ENCODE measurements at regions not wholly inside any gene's neighbourhood (a gene's known extent, or its start where the extent isn't known, plus 50 kb on each side); places are given as distances from the start of the nearest gene placed in this dataset.

DNA sequence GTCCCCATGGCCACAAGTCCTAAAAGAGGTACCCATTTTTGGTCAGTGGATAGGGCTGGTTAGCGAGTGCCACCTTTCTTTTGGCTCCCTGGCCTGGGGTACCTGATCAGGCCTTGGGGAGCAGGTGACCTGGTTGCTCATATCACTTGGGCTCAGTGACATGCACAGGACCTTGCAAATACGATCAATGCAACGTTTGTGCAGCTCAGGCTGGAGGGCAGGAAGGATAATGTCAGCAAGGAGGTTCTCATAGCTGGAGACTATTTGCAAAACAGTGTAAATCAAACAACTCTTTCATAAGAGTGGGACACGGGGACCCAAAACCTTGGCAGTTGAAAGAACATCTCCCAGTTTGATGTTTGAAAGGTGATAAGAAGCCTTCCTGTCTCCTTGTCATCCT is 127.4 kb upstream of the CADM1 start:
- H3K36me3 Mint-ChIP-seq (ENCODE audit: unreplicated experiment), result no peaks in the 10 kb centered on the region
- DNase-seq (ENCODE audit: extremely low spot score, unreplicated experiment), result no peak
- TF ChIP-seq CTCF (IDR thresholded peaks at IDR 0.05), result no peak
- H3K9me3 Mint-ChIP-seq (ENCODE audit: unreplicated experiment), result no peaks in the 10 kb centered on the region
- H3K27me3 Mint-ChIP-seq (ENCODE audit: unreplicated experiment), result peaks cover 60% of the 10 kb centered on the region
- no peak overlapping the region for H3K4me3 Mint-ChIP-seq (ENCODE audit: unreplicated experiment)
- no peaks in the 10 kb centered on the region for H3K4me1 Mint-ChIP-seq (ENCODE audit: unreplicated experiment)
- no peak overlapping the region for H3K27ac Mint-ChIP-seq (ENCODE audit: unreplicated experiment)

DNA sequence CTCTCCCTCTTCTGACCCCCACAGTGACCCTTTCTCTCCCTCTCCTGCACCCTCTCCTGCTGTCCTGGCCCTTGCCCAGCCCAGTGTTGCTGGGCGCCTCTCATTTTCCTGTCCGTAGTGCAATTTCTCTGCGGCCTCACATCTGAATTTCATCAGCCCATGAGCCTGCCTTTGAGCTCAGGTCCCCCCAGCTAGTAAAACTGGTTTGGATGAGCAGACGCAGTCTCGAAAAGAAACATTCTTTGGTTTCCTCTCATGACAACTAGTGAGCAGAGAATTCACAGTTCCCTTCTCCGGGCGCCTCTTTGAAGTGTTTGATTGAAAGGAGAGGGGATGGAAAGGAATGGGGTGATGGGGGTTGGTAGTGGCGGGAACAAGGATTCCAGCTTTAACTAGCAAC is 126.0 kb upstream of the CADM1 start:
- no peak overlapping the region for H3K27ac Mint-ChIP-seq (ENCODE audit: unreplicated experiment)
- H3K4me1 Mint-ChIP-seq (ENCODE audit: unreplicated experiment), result peaks cover 5% of the 10 kb centered on the region
- H3K27me3 Mint-ChIP-seq (ENCODE audit: unreplicated experiment), result peaks cover 68% of the 10 kb centered on the region
- no peak for TF ChIP-seq CTCF (IDR thresholded peaks at IDR 0.05)
- DNase-seq (ENCODE audit: extremely low spot score, unreplicated experiment), result no peak
- H3K36me3 Mint-ChIP-seq (ENCODE audit: unreplicated experiment), result no peaks in the 10 kb centered on the region
- no peak overlapping the region for H3K4me3 Mint-ChIP-seq (ENCODE audit: unreplicated experiment)
- no peaks in the 10 kb centered on the region for H3K9me3 Mint-ChIP-seq (ENCODE audit: unreplicated experiment)

DNA sequence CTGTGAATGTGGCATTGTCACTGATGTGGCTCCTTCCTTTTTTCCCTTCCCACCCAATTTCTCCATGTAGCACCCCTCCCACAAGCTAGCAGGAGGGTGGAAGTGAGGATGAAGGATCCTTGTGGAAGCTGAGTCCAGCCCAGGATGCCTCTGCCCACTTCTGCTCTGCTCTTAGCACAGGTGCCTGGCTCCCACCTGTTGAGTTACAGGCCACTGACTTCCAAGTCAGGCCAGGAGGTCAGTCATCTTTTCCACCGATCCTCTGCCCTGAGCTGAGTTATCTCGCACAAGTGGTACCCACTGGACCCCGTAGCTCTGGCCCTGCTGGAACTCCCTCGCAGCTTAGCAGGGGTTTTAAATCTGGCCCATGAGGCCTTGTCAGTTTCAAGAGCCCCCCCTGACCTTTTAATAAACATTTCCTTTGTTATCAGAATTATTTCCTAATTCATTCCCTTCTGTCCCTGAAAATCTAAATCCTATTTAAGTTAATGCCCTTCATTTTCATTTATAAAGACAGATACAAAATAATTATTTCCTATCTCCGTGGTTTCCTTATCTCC is 125.3 kb upstream of the CADM1 start:
- H3K9me3 Mint-ChIP-seq (ENCODE audit: unreplicated experiment), result no peaks in the 10 kb centered on the region
- TF ChIP-seq CTCF (IDR thresholded peaks at IDR 0.05), result no peak
- no peak overlapping the region for H3K27ac Mint-ChIP-seq (ENCODE audit: unreplicated experiment)
- no peak for DNase-seq (ENCODE audit: extremely low spot score, unreplicated experiment)
- no peaks in the 10 kb centered on the region for H3K36me3 Mint-ChIP-seq (ENCODE audit: unreplicated experiment)
- no peak overlapping the region for H3K4me3 Mint-ChIP-seq (ENCODE audit: unreplicated experiment)
- H3K27me3 Mint-ChIP-seq (ENCODE audit: unreplicated experiment), result peaks cover 71% of the 10 kb centered on the region
- peaks cover 7% of the 10 kb centered on the region for H3K4me1 Mint-ChIP-seq (ENCODE audit: unreplicated experiment)

GRCh38 chr11:115627666-115628460 is 123.6 kb upstream of the CADM1 start:
- Mint-ChIP-seq H3K27me3 (ENCODE audit: unreplicated experiment) (peaks cover 64% of the 10 kb centered on the region), H3K9me3 (ENCODE audit: unreplicated experiment) (no peaks in the 10 kb centered on the region), H3K4me3 (ENCODE audit: unreplicated experiment) (no peak overlapping the region), H3K4me1 (ENCODE audit: unreplicated experiment) (peaks cover 20% of the 10 kb centered on the region), H3K27ac (ENCODE audit: unreplicated experiment) (no peak overlapping the region), H3K36me3 (ENCODE audit: unreplicated experiment) (no peaks in the 10 kb centered on the region)
- DNase-seq (ENCODE audit: extremely low spot score, unreplicated experiment), result no peak
- no peak for TF ChIP-seq CTCF (IDR thresholded peaks at IDR 0.05)

DNA sequence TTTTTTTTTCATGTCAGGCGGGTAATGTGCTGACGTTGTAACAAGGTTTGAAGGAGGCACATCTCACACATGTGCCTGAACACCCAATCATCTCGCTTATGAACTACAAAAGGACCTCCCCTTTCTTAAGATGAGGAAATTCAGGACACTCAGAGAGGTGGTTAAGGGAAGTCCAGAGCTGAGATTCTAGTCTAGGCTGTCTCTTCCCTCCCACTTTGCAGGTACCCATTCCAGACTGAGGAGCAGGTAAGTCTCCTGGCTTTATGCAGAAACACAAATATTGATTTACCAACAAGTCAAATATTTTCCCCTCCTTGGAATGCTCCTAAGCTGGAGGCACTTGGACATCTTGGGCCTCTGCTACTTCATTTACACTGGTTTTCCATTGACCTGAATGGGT is 122.9 kb upstream of the CADM1 start:
- peaks cover 28% of the 10 kb centered on the region for H3K4me1 Mint-ChIP-seq (ENCODE audit: unreplicated experiment)
- no peak for TF ChIP-seq CTCF (IDR thresholded peaks at IDR 0.05)
- no peak overlapping the region for H3K4me3 Mint-ChIP-seq (ENCODE audit: unreplicated experiment)
- H3K27ac Mint-ChIP-seq (ENCODE audit: unreplicated experiment), result no peak overlapping the region
- DNase-seq (ENCODE audit: extremely low spot score, unreplicated experiment), result no peak
- peaks cover 60% of the 10 kb centered on the region for H3K27me3 Mint-ChIP-seq (ENCODE audit: unreplicated experiment)
- H3K9me3 Mint-ChIP-seq (ENCODE audit: unreplicated experiment), result no peaks in the 10 kb centered on the region
- H3K36me3 Mint-ChIP-seq (ENCODE audit: unreplicated experiment), result no peaks in the 10 kb centered on the region
